Vagina (tissue), 2 donors: ENCODE measurements at regions not wholly inside any gene's neighbourhood (a gene's known extent, or its start where the extent isn't known, plus 50 kb on each side); places are given as distances from the start of the nearest gene placed in this dataset.

Experiments
- DNase-seq, 2 donors: peaks; one replicate each; pipeline ENCODE4 v3.0.0-alpha.2; 2017; ENCODE audit errors: extremely low spot score in 2 of 2
- H3K27ac ChIP-seq: fragments of 200-600 bp; sonication (generic); one replicate; pipeline ENCODE4 v1.5.1; 2019
- H3K27me3 ChIP-seq: fragments of 200-600 bp; sonication (generic); one replicate; pipeline ENCODE4 v1.5.1; 2019
- H3K36me3 ChIP-seq, 2 donors: fragments of 200-600 bp; sonication (generic); one replicate each; pipeline ENCODE4 v1.5.1; 2017 to 2019
- H3K4me1 ChIP-seq: fragments of 200-600 bp; sonication (generic); one replicate; pipeline ENCODE4 v1.5.1; 2019
- H3K4me3 ChIP-seq, 2 donors: fragments of 200-600 bp; sonication (generic); 1 replicate in 1 of 2; 2 replicates in 1 of 2; pipeline ENCODE4 v1.5.1; 2016 to 2019
- H3K9me3 ChIP-seq: fragments of 200-600 bp; sonication (generic); one replicate; pipeline ENCODE4 v1.5.1; 2019
- POLR2A ChIP-seq, 2 donors: fragments of 450-650 bp; IDR thresholded peaks; one replicate each; pipeline ENCODE4 v1.6.1; 2017; ENCODE audit warnings: antibody characterized with exemption in 2 of 2, mild to moderate bottlenecking in 2 of 2, moderate library complexity in 2 of 2
- POLR2AphosphoS5 ChIP-seq, 2 donors: sonication (generic); formaldehyde crosslinking; IDR thresholded peaks; one replicate each; pipeline ENCODE4 v1.9.0; 2017; ENCODE audit warnings: antibody characterized with exemption in 2 of 2, mild to moderate bottlenecking in 2 of 2, low read depth in 1 of 2; ENCODE audit not compliant: insufficient read depth in 1 of 2
- intact Hi-C: fragments of 100-400 bp; cut with DNase I; formaldehyde crosslinking; loops from one replicate; pipeline ENCODE4 v1.15.1; 2023
- TF ChIP-seq, protein P1 (sequence below), 3 experiments: fragments of 450-650 bp in 2 of 3; fragments of 200-600 bp in 1 of 3; sonication (generic) in 1 of 3; IDR thresholded peaks; one replicate each; pipeline ENCODE4 v1.5.1; 2017 to 2019; ENCODE audit warnings: antibody characterized with exemption in 3 of 3, mild to moderate bottlenecking in 2 of 3, moderate library complexity in 2 of 3

DNA sequence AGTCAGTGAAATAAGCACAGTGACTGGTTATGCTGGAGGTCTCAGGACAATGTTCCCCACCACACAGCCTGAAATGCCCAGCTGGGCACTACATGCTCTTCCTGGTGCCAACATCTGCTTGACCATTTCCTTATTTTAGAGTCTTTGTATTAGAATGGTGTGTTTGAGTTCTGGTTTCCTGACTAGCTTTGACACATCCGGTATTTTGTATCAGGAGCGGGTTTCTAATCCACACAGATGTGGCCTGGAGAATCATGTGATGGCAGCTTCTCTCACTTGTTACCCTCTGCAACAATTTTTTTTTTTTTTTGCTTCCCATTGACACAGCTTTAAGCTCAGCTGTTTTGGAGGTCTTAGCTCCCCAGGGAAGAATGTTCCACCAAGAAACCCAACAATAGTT, 164.5 kb upstream of the CST7 start:
- H3K27me3 ChIP-seq, result no peaks in the 10 kb centered on the region
- no peaks in the 10 kb centered on the region for H3K9me3 ChIP-seq
- H3K27ac ChIP-seq, result no peak overlapping the region
- H3K4me3 ChIP-seq, result no peak overlapping the region
- no peak for TF ChIP-seq POLR2A (IDR thresholded peaks at IDR 0.05)
- TF ChIP-seq, protein P1, sequence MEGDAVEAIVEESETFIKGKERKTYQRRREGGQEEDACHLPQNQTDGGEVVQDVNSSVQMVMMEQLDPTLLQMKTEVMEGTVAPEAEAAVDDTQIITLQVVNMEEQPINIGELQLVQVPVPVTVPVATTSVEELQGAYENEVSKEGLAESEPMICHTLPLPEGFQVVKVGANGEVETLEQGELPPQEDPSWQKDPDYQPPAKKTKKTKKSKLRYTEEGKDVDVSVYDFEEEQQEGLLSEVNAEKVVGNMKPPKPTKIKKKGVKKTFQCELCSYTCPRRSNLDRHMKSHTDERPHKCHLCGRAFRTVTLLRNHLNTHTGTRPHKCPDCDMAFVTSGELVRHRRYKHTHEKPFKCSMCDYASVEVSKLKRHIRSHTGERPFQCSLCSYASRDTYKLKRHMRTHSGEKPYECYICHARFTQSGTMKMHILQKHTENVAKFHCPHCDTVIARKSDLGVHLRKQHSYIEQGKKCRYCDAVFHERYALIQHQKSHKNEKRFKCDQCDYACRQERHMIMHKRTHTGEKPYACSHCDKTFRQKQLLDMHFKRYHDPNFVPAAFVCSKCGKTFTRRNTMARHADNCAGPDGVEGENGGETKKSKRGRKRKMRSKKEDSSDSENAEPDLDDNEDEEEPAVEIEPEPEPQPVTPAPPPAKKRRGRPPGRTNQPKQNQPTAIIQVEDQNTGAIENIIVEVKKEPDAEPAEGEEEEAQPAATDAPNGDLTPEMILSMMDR (IDR thresholded peaks at IDR 0.05), result no peak
- TF ChIP-seq POLR2AphosphoS5 (IDR thresholded peaks at IDR 0.05; ENCODE audit: insufficient read depth in 1 of 2, low read depth in 1 of 2), result no peak
- no peaks in the 10 kb centered on the region for H3K36me3 ChIP-seq
- intact Hi-C loops, result no loop called here
- no peaks in the 10 kb centered on the region for H3K4me1 ChIP-seq
- no peak for DNase-seq

DNA sequence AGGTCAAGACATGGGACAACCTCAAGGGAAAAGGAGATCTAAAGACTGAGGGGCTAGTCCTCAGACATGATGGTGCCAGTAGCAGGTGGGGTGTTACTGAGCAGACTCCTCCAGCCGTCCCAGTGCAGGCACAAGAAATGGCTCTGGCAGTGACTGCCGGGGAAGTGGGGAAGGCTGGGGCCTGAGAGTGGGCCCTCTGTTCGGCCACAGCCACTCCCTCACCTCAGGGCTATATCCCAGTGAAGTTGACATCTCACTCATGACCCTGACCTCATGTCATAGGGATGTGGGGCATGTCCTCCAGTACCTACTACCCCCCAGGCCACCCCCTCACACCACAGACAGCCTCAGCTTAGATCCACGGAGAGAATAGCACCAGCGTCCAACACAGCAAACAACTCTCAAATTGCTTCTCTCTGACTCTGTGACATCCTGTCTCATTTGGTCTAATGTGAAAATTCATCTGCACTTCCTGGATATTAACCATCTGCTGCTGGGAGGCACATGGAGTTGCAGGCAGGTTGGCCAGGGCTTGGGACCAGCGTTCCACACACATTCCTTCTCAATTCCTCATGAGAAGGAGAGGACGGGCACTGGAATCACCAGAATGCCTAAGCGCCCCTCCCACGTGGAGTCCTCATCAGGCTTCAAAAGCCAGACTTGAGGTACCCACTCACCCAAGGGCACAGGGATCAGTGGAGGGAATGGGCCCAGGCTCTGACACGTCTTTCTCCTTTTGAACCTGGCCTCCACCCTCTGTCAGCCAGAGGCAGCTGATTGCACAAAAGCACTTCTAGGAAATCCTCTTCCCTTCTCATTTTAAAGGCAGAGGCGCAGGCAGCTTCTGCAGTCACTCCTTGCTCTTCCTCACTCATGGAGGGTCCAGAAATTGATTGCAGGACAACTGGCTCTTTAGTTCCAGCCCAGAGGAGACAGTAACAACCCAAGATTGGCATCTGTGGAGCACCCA, 163.6 kb upstream of the CST7 start:
- H3K4me1 ChIP-seq, result no peaks in the 10 kb centered on the region
- no peaks in the 10 kb centered on the region for H3K9me3 ChIP-seq
- no peaks in the 10 kb centered on the region for H3K36me3 ChIP-seq
- no peak for DNase-seq
- H3K4me3 ChIP-seq, result no peak overlapping the region
- no peaks in the 10 kb centered on the region for H3K27me3 ChIP-seq
- H3K27ac ChIP-seq, result no peak overlapping the region
- intact Hi-C loops, result no loop called here
- TF ChIP-seq POLR2AphosphoS5 (IDR thresholded peaks at IDR 0.05; ENCODE audit: insufficient read depth in 1 of 2, low read depth in 1 of 2), result no peak
- TF ChIP-seq POLR2A (IDR thresholded peaks at IDR 0.05), result no peak
- TF ChIP-seq, protein P1 (IDR thresholded peaks at IDR 0.05), result no peak

DNA sequence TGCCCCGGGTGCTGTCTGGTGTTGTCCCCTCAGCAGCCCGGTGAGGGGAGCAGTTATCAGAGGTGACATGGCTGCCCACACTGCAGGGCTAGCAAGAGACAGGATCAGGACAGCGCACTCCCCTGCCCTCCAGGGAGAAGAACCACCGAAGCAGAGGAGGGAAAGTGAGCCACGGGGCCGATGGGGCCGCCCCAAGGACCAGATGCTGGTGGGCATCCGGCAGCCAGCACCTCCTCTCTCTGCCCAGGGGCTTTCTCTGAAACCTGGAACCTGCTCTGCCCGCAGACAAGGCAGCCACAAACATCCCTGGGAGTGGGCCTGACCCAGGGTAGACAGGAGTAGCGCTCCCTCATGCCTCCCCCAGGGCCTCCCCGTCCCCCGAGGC, 163.0 kb upstream of the CST7 start:
- Histone ChIP-seq H3K27ac (no peak overlapping the region), H3K9me3 (no peaks in the 10 kb centered on the region), H3K27me3 (no peaks in the 10 kb centered on the region), H3K4me1 (no peaks in the 10 kb centered on the region), H3K4me3 (no peak overlapping the region), H3K36me3 (no peaks in the 10 kb centered on the region)
- no peak for DNase-seq
- TF ChIP-seq POLR2A (IDR thresholded peaks at IDR 0.05) (no peak), POLR2AphosphoS5 (IDR thresholded peaks at IDR 0.05; ENCODE audit: insufficient read depth in 1 of 2, low read depth in 1 of 2) (no peak)
- TF ChIP-seq, protein P1 (IDR thresholded peaks at IDR 0.05), result no peak
- intact Hi-C loops, result no loop called here

DNA sequence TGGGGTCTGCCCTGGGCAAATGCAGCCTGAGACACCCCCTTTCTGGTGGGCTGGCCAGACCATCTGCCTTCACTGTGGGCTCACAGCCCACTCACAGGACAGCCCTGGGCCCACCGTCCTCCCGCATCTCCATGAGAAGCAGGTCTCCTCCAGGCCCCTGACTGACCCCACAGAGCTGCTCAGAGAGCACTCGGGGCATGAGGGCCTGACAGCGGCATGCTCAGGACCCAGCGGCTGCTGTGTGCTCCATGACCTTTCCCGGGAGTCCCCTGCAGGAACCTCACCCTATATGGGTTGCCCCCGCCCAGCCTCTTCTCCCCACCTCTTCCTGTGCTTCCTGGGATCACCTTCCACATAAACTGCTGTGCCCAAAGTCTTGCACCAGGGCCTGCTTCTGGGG, 162.4 kb upstream of the CST7 start:
- no peaks in the 10 kb centered on the region for H3K27me3 ChIP-seq
- intact Hi-C loops, result no loop called here
- H3K9me3 ChIP-seq, result no peaks in the 10 kb centered on the region
- H3K4me3 ChIP-seq, result no peak overlapping the region
- no peak for TF ChIP-seq POLR2AphosphoS5 (IDR thresholded peaks at IDR 0.05; ENCODE audit: insufficient read depth in 1 of 2, low read depth in 1 of 2)
- TF ChIP-seq, protein P1 (IDR thresholded peaks at IDR 0.05), result no peak
- no peaks in the 10 kb centered on the region for H3K4me1 ChIP-seq
- no peak for DNase-seq
- H3K27ac ChIP-seq, result no peak overlapping the region
- no peaks in the 10 kb centered on the region for H3K36me3 ChIP-seq

DNA sequence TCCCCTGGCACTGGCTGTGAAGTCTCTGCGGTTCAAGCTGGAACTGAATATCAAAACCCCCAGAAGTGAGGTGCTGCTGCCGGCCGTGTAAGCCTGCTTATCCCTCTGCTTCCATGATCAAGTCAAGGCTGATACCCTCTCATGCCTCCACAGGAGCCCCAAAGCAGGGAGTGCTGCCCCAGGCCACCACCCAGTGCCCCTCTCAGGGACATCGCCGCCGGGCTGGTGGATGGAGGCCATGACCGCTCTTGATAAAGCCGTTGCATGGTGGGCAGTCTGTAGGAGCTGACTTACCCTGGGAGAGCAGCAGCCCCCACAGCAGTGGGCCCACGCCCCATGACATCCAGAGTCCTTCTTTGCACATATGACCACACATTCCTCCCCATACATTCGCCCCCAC, 162.0 kb upstream of the CST7 start:
- Histone ChIP-seq H3K4me3 (no peak overlapping the region), H3K36me3 (no peaks in the 10 kb centered on the region), H3K27ac (no peak overlapping the region), H3K9me3 (no peaks in the 10 kb centered on the region), H3K27me3 (no peaks in the 10 kb centered on the region), H3K4me1 (no peaks in the 10 kb centered on the region)
- DNase-seq, result no peak
- intact Hi-C loops, result no loop called here
- TF ChIP-seq POLR2A (IDR thresholded peaks at IDR 0.05) (no peak), POLR2AphosphoS5 (IDR thresholded peaks at IDR 0.05; ENCODE audit: insufficient read depth in 1 of 2, low read depth in 1 of 2) (no peak)
- TF ChIP-seq, protein P1 (IDR thresholded peaks at IDR 0.05), result no peak
